K562 (cell line): ENCODE measurements at regions not wholly inside any gene's neighbourhood (a gene's known extent, or its start where the extent isn't known, plus 50 kb on each side); places are given as distances from the start of the nearest gene placed in this dataset.
"Not testable (repeated sequence)": the region's sequence is repeated elsewhere in the genome, so short reads cannot be mapped to it uniquely, and the experiment has no call there.

Experiments
- ATAC-seq: fragments of 200-7000 bp; cut with Tn5 transposase; 3 replicates; pipeline ENCODE4 v1.9.1; 2020; ENCODE audit warnings: moderate library complexity
- BruUV-seq: library from RNA; stranded (reverse); fragments of 400-500 nt; replicated peaks from 2 replicates; lab custom pipeline; 2021; lab: Mats Ljungman, UMichigan
- CTCF ChIA-PET: fragments of 300-600 bp; formaldehyde crosslinking; extraction: SDS; loops from one replicate; lab custom pipeline; 2021; ENCODE audit warnings: low intra/inter-chr PET ratio; lab: Yijun Ruan, JAX
- POLR2A ChIA-PET: fragments of 300-600, 350-650 bp; sonication (Branson Sonifier 250); formaldehyde crosslinking; extraction: SDS; loops from one replicate; lab custom pipeline; 2021; ENCODE audit warnings: antibody characterized with exemption, inconsistent platforms; lab: Yijun Ruan, JAX
- DNase-seq, 4 experiments: peaks; one replicate each; pipeline versions ENCODE4 v3.0.0 to v3.0.0-alpha.2; 2011 to 2018; ENCODE audit warnings: low spot score in 3 of 4, mixed read lengths in 3 of 4; ENCODE audit errors: extremely low read depth in 1 of 4
- FAIRE-seq: peaks from 2 replicates; lab custom pipeline; 2011; peaks lifted over from hg19 to GRCh38; lab: Jason Lieb, UNC
- H2AFZ ChIP-seq: 2 replicates; pipeline ENCODE4 v1.6.0; 2011; ENCODE audit warnings: low read depth, low read length, control low read depth, inconsistent platforms
- H3K27ac ChIP-seq: fragments of 200-600 bp; 3 replicates; pipeline ENCODE4 v1.8.0; 2011; ENCODE audit warnings: low read depth, mild to moderate bottlenecking, control low read depth, inconsistent platforms, low read length, moderate library complexity, mixed read lengths; ENCODE audit errors: extremely low read depth
- H3K27me3 ChIP-seq, 2 experiments: fragments of 300-600 bp in 1 of 2; 2 replicates in 1 of 2; 3 replicates in 1 of 2; pipeline versions ENCODE4 v1.6.0 to v1.8.0; 2011; ENCODE audit warnings: inconsistent platforms in 2 of 2, low read length in 2 of 2, mild to moderate bottlenecking in 1 of 2, mixed read lengths in 1 of 2, moderate library complexity in 1 of 2; ENCODE audit not compliant: control insufficient read depth in 2 of 2, insufficient read depth in 2 of 2
- H3K36me3 ChIP-seq: fragments of 300-600 bp; 3 replicates; pipeline ENCODE4 v1.8.0; 2011; ENCODE audit warnings: mild to moderate bottlenecking, low read length, inconsistent platforms; ENCODE audit not compliant: control insufficient read depth, insufficient read depth
- H3K4me1 ChIP-seq, 2 experiments: fragments of 200-600 bp in 1 of 2; replicated peaks in 1 of 2; 2 replicates in 1 of 2; 3 replicates in 1 of 2; pipeline versions ENCODE4 v1.5.1 to v1.8.0; 2011; ENCODE audit warnings: inconsistent platforms in 2 of 2, low read length in 2 of 2, mild to moderate bottlenecking in 1 of 2, mixed read lengths in 1 of 2, moderate library complexity in 1 of 2; ENCODE audit not compliant: control insufficient read depth in 2 of 2, insufficient read depth in 2 of 2
- H3K4me2 ChIP-seq: 2 replicates; pipeline ENCODE4 v1.6.1; 2011; ENCODE audit warnings: low read length, control low read depth, inconsistent platforms, mixed read lengths; ENCODE audit not compliant: insufficient read depth
- H3K4me3 ChIP-seq: fragments of 200-600 bp; sonication (generic), shearing (Covaris generic); 2 replicates; pipeline ENCODE4 v1.5.1; 2016; ENCODE audit warnings: control low read depth, inconsistent platforms
- H3K79me2 ChIP-seq: fragments of 200-600 bp; 3 replicates; pipeline ENCODE4 v1.8.0; 2011; ENCODE audit warnings: low read length, inconsistent platforms; ENCODE audit not compliant: control insufficient read depth, insufficient read depth
- H3K9ac ChIP-seq, 2 experiments: 2 replicates each; pipeline versions ENCODE4 v1.6.0 to v1.6.1; 2011; ENCODE audit warnings: low read depth in 2 of 2, low read length in 2 of 2, control low read depth in 1 of 2, inconsistent platforms in 1 of 2, mild to moderate bottlenecking in 1 of 2, mixed read lengths in 1 of 2; ENCODE audit not compliant: insufficient read depth in 1 of 2
- H3K9me1 ChIP-seq: one replicate; pipeline ENCODE4 v1.6.0; 2011; ENCODE audit warnings: inconsistent platforms, mild to moderate bottlenecking, low read length, moderate library complexity; ENCODE audit not compliant: control insufficient read depth, insufficient read depth
- H3K9me3 ChIP-seq: replicated peaks from 2 replicates; pipeline ENCODE4 v1.5.1; 2011; ENCODE audit warnings: low read depth, low read length, inconsistent platforms; ENCODE audit not compliant: control insufficient read depth, insufficient read depth
- H4K20me1 ChIP-seq: replicated peaks from 2 replicates; pipeline ENCODE4 v1.6.1; 2011; ENCODE audit warnings: low read length, inconsistent platforms, mixed read lengths; ENCODE audit not compliant: control insufficient read depth, insufficient read depth
- TRIM24 ChIP-seq, 2 experiments: fragments of 450-650 bp; IDR thresholded peaks; 2 replicates each; pipeline ENCODE4 v1.6.1; 2016
- TRIM28 ChIP-seq: fragments of 450-650 bp; IDR thresholded peaks from 2 replicates; pipeline ENCODE4 v1.6.1; 2017
- ZNF445 ChIP-seq: fragments of 250-450 bp; sonication (Bioruptor Pico); IDR thresholded peaks from 2 replicates; pipeline ENCODE4 v1.4.0; 2020; ENCODE audit warnings: low read depth, mild to moderate bottlenecking, moderate library complexity
- WGBS: fragments of 100-300 bp; shearing (Covaris generic); methylation state at CpG from one replicate; pipeline ENCODE4 v1.1.6; 2016; ENCODE audit warnings: low coverage, mixed read lengths; ENCODE audit not compliant: insufficient coverage; ENCODE audit errors: missing lambda C conversion rate; 5-methylcytosine and 5-hydroxymethylcytosine counted together
- in situ Hi-C: fragments of 300-500 bp; cut with MboI; formaldehyde crosslinking; loops from 4 replicates; pipeline ENCODE4 v1.15.0; 2018; ENCODE audit warnings: inconsistent platforms, mixed read lengths
- intact Hi-C: fragments of 100-400 bp; cut with micrococcal nuclease; formaldehyde crosslinking; loops from 2 replicates; pipeline ENCODE4 v1.14.2; 2022

- H3K9me1 ChIP-seq, intact Hi-C loops, in situ Hi-C loops, H3K79me2 ChIP-seq, ATAC-seq, H2AFZ ChIP-seq, H3K9me3 ChIP-seq, DNase-seq, H4K20me1 ChIP-seq, H3K27me3 ChIP-seq, H3K4me3 ChIP-seq, H3K4me2 ChIP-seq, FAIRE-seq, BruUV-seq, H3K4me1 ChIP-seq, POLR2A ChIA-PET, H3K36me3 ChIP-seq, H3K9ac ChIP-seq, H3K27ac ChIP-seq: not testable (repeated sequence)
- WGBS: 40% methylated on average over 4 of the region's 4 CpGs
- TF ChIP-seq TRIM24 (IDR thresholded peaks at IDR 0.05): 0 out of 4 replicates have a peak, but pooled peaks of 1 of the 2 experiments have one; percentile 12
- TF ChIP-seq TRIM28: peak; percentile 49; the same call in 1 of the 2 replicates
- peak; percentile 93 for TF ChIP-seq ZNF445
- CTCF ChIA-PET: interaction anchor here (0.6 kb wide), 1 partner anchor 366 kb away, joined by 4 read pairs; no protein-coding TSS in a partner anchor
Observed at GRCh38 chr14:103192861-103193260, 69.6 kb downstream of the TNFAIP2 start.

DNA sequence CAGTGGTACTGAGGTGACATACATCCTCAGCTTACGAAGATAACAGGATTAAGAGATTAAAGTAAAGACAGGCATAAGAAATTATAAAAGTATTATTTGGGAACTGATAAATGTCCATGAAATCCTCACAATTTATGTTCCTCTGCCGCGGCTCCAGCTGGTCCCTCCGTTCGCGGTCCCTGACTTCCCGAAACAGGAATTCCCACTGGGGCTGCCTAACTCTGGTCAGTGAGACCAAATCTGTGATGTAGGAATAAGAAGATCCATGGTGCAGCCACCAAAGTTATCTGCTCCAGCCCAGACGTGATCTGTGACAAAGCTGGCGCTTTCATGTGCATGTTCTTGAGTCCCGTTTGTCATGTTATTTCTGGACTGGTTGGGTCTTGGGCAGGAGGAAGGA is 70.2 kb downstream of the TNFAIP2 start:
- H3K79me2 ChIP-seq, H3K4me2 ChIP-seq, H3K4me1 ChIP-seq, intact Hi-C loops, H3K9me3 ChIP-seq, H3K27ac ChIP-seq, H3K36me3 ChIP-seq, H3K27me3 ChIP-seq, FAIRE-seq, POLR2A ChIA-PET, in situ Hi-C loops, H3K9ac ChIP-seq, H4K20me1 ChIP-seq, ATAC-seq, BruUV-seq, DNase-seq, H2AFZ ChIP-seq, H3K9me1 ChIP-seq, H3K4me3 ChIP-seq: not testable (repeated sequence)
- CTCF ChIA-PET: interaction anchor here (0.6 kb wide), 1 partner anchor 365 kb away, joined by 4 read pairs; no protein-coding TSS in a partner anchor
- WGBS: 77% methylated on average over 10 of the region's 10 CpGs
